Astrocyte of the spinal cord (primary cell): ENCODE measurements at regions not wholly inside any gene's neighbourhood (a gene's known extent, or its start where the extent isn't known, plus 50 kb on each side); places are given as distances from the start of the nearest gene placed in this dataset.
"Not testable (repeated sequence)": the region's sequence is repeated elsewhere in the genome, so short reads cannot be mapped to it uniquely, and the experiment has no call there.

Experiments
- DNase-seq: peaks from one replicate; pipeline ENCODE4 v3.0.0; 2011; ENCODE audit warnings: low read depth, low spot score
- H3K4me3 ChIP-seq: 2 replicates; pipeline ENCODE4 v1.5.1; 2011; ENCODE audit warnings: low read depth, mild to moderate bottlenecking, low read length, moderate library complexity
- CTCF ChIP-seq: IDR thresholded peaks from 2 replicates; pipeline ENCODE4 v1.5.1; 2012; ENCODE audit warnings: low read depth, mild to moderate bottlenecking, low read length, inconsistent platforms
- in situ Hi-C: cut with HindIII; loops from 2 replicates; pipeline ENCODE4 v1.10.0; 2017; ENCODE audit warnings: low sequenced_read_pairs

GRCh38 chr13:72555601-72556000 is 171.8 kb downstream of the MZT1 start:
- in situ Hi-C loops = no loop called here
- DNase-seq = no peak
- no peak for TF ChIP-seq CTCF
- no peak overlapping the region for H3K4me3 ChIP-seq

GRCh38 chr13:72552731-72553130 is 174.7 kb downstream of the MZT1 start:
- peak; percentile 31 for DNase-seq
- H3K4me3 ChIP-seq = no peak overlapping the region
- TF ChIP-seq CTCF = no peak
- in situ Hi-C loops = no loop called here

GRCh38 chr13:72545895-72546294 is 181.5 kb downstream of the MZT1 start:
- in situ Hi-C loops, DNase-seq, H3K4me3 ChIP-seq: not testable (repeated sequence)

- in situ Hi-C loops = no loop called here
Measured at GRCh38 chr13:72545030-72545719, 182.3 kb downstream of the MZT1 start.

GRCh38 chr13:72544042-72544441 is 183.4 kb downstream of the MZT1 start:
- H3K4me3 ChIP-seq = no peak overlapping the region
- in situ Hi-C loops = no loop called here
- DNase-seq = no peak
- no peak for TF ChIP-seq CTCF

More at GRCh38 chr13:72545030-72545719, 182.3 kb downstream of the MZT1 start:
- no peak for TF ChIP-seq CTCF
- DNase-seq = no peak
- no peak overlapping the region for H3K4me3 ChIP-seq

- H3K4me3 ChIP-seq = no peak overlapping the region
- in situ Hi-C loops = no loop called here
- no peak for DNase-seq
- no peak for TF ChIP-seq CTCF
Measured at GRCh38 chr13:72542241-72542640, 185.2 kb downstream of the MZT1 start.

GRCh38 chr13:72541674-72542073 is 185.8 kb downstream of the MZT1 start:
- no peak overlapping the region for H3K4me3 ChIP-seq
- no peak for TF ChIP-seq CTCF
- no peak for DNase-seq
- in situ Hi-C loops = no loop called here
